Kidney tubule cell (primary cell): ENCODE measurements at regions not wholly inside any gene's neighbourhood (a gene's known extent, or its start where the extent isn't known, plus 50 kb on each side); places are given as distances from the start of the nearest gene placed in this dataset.
A peak's percentile ranks its signal among the peaks of the same experiment; 100 is the strongest.
"Not testable (repeated sequence)": the region's sequence is repeated elsewhere in the genome, so short reads cannot be mapped to it uniquely, and the experiment has no call there.

Experiments
- DNase-seq: peaks from one replicate; pipeline ENCODE4 v3.0.0-alpha.2; 2018; ENCODE audit warnings: low spot score

- DNase-seq = no peak
Observed at GRCh38 chr18:62629031-62629430, 86.3 kb upstream of the PHLPP1 start.

- no peak for DNase-seq
Observed at GRCh38 chr18:62631173-62631572, 84.2 kb upstream of the PHLPP1 start.

GRCh38 chr18:62632788-62633455 is 82.4 kb upstream of the PHLPP1 start:
- no peak for DNase-seq

GRCh38 chr18:62634458-62634857 is 80.9 kb upstream of the PHLPP1 start:
- no peak for DNase-seq

- peak; percentile 76 for DNase-seq
Observed at GRCh38 chr18:62634979-62635630, 80.2 kb upstream of the PHLPP1 start.

- no peak for DNase-seq
Observed at GRCh38 chr18:62637403-62637802, 77.9 kb upstream of the PHLPP1 start.

GRCh38 chr18:62637807-62638687 is 77.3 kb upstream of the PHLPP1 start:
- DNase-seq = peak; percentile 39

GRCh38 chr18:62643181-62643580 is 72.2 kb upstream of the PHLPP1 start:
- DNase-seq = no peak

- no peak for DNase-seq
Observed at GRCh38 chr18:62644773-62645172, 70.6 kb upstream of the PHLPP1 start.

- DNase-seq = no peak
Observed at GRCh38 chr18:62647179-62647578, 68.2 kb upstream of the PHLPP1 start.

DNA sequence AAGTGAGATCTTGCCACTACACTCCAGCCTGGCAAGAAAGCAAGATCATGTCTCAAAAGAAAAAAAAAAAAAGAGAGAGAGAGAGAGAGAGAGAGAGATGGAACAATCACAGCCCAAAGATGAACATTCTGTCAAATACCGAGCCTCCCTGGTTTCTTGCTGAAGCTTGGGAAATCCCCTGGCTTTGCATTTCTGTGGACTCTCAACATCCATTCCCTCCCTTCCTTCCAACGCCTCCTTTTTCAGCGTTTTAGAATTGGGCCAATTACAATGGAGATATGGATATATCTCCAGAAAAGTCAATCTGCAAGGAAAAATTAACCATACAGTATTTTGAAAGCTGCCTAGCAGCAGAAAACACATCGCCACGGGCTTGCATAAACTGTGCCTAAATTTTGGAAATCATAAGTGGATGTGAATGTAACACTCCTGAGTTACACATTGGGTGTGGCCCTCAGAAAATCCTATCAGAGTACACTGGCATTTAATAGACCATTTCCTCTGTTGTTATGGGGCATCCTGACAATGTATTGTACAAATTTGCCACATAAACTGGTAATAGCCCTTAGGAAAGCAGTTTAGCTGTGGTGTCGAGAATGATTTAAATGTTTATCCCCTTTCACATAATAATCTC is 67.2 kb upstream of the PHLPP1 start:
- DNase-seq = no peak

DNA sequence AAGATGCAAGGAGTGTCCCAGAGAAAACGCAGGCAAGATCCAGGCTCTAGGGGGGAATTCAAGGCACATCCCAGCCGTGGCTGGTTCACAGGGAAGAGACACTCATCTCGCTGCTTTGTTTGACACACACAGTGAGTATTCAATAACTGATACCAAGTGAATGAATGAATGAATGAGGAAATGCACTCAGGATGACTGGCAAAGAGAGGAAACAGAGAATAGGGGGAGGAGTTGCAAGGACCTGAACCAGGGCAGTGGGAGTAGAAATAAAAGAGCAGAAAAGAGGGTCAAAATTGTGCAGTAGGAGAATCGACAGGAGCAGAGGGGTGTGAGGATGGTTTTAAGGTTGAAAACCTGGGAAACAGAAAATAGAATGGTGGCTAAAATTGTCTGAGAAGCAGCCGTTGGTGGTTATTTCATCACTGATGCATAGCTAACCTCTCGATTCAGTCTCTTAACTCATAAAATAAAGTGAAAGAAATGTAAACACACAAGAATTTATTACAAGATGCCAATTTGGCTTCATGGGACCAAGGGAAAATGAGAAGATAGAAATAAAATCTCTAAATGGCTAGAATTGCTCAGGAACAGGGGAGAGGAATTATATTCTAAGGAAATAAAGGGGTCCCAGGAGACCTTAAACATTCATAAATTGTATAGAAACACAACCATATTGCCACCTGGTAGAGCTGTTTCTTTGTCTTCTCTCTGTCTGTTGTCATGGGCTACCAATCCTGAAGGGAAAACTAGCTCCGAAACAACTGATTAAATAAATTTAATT is 63.9 kb upstream of the PHLPP1 start:
- DNase-seq = no peak

- DNase-seq = not testable (repeated sequence)
Observed at GRCh38 chr18:62652057-62652629, 63.2 kb upstream of the PHLPP1 start.

DNA sequence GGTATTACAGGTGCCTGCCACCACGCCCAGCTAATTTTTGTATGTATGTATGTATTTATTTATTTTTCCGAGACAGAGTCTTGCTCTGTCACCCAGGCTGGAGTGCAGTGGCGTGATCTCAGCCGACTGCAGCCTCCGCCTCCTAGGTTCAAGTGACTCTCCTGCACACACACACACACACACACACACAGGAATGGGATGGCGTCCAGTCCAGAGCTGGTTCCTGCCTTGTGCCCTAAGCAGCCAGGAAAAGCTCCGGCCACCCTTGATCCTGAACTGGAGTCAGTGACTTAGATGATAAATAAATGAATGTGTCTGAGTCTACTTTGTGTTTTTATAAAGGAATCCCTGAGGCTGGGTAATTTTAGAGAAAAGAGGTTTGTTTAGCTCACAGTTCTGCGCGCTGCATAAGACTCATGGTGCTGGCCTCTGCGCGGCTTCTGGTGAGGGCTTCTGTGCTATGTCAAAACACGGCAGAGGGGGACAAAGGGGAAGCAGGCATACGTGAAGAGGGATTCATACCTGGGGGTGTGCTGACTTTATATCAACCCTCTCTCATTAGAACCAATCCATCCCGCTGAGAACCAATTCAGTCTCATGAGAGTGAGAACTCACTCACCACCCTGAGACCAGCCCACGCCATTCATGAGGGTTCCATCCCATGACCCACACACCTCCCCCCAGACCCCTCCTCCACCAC is 59.7 kb upstream of the PHLPP1 start:
- no peak for DNase-seq

- no peak for DNase-seq
Observed at GRCh38 chr18:62658028-62658427, 57.3 kb upstream of the PHLPP1 start.

- no peak for DNase-seq
Observed at GRCh38 chr18:62659698-62660097, 55.6 kb upstream of the PHLPP1 start.

GRCh38 chr18:62660691-62661090 is 54.6 kb upstream of the PHLPP1 start:
- no peak for DNase-seq

DNA sequence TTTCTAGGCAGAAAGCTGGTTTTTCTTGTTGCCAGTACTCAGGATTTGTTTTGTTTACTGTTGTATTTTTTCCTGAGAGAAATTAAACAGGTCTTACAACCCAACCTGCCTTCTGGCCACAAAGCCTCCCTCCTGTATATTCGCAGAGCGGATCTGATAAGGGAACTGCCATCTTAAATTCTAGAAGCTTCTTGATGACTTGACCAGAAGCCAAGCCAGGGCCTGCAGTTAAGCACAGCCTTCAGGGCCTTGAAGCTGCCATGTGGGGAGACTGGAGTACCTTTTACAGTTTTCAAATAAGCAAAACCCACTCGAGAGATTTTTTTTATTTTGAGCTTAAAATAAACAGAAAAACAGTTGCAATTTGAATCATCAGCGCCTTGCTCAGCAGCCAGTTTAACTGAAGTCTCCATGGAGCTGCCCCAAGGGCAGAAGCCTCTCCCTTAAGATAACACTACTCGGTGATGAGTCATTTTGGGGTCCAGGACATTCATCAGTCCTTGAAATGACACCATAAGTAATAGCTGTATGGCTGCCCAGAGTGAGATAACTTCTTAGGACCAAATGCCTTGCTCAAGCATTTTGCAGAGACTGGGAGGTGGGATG is 51.5 kb upstream of the PHLPP1 start:
- DNase-seq = peak; percentile 25

DNA sequence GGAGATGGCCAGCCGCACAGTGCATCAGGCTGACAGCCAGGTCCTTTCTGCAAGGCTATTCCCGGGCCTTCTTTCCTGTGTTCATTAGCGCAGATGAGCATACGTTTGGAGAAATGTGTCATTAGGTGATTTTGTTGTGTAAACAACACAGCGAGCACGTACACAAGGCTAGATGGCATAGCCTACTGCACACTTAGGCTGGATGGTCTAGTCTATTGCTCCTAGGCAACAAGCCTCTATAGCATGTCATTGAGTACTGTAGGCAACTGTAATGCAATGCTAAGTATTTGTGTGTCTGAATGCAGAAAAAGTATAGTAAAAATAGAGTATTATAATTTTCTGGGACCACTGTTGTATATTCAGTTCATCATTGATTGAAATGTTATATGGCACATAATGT is 50.9 kb upstream of the PHLPP1 start:
- no peak for DNase-seq

- DNase-seq = no peak
Observed at GRCh38 chr18:62665188-62665587, 50.2 kb upstream of the PHLPP1 start.
